Coronary artery (tissue), 2 donors: ENCODE measurements at regions not wholly inside any gene's neighbourhood (a gene's known extent, or its start where the extent isn't known, plus 50 kb on each side); places are given as distances from the start of the nearest gene placed in this dataset.

Experiments
- DNase-seq: peaks from one replicate; pipeline ENCODE4 v3.0.0-alpha.2; 2017; ENCODE audit warnings: low spot score
- H3K27ac ChIP-seq, 2 donors: fragments of 200-600 bp; sonication (generic); one replicate each; pipeline ENCODE4 v1.5.1; 2016 to 2019
- H3K4me3 ChIP-seq: fragments of 200-600 bp; sonication (generic); 2 replicates; pipeline ENCODE4 v1.5.1; 2016; ENCODE audit warnings: mild to moderate bottlenecking, moderate library complexity
- TF ChIP-seq, protein P1 (sequence below): fragments of 200-600 bp; sonication (generic); IDR thresholded peaks from one replicate; pipeline ENCODE4 v1.5.1; 2019; ENCODE audit warnings: antibody characterized with exemption

DNA sequence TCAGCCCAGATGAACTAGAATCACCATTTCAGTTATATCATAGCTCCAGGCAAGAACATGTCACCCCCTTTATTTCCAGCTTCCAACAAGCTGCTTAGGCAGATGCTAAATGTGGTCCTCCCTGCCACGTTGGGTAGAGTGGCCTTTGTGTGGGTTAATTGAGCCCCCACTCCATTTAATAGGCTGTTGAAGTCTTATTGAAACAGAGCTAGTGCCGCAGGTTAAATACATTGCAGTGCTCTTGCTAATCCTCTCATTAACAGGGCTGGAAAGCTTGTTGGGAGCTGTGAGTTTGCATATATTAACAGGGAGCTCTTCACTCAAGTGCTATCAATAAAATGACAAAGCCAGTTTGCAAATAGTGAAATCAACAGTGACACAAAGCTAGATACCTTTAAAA lies 248.4 kb upstream of the CMC1 start:
- no peak overlapping the region for H3K4me3 ChIP-seq
- TF ChIP-seq, protein P1, sequence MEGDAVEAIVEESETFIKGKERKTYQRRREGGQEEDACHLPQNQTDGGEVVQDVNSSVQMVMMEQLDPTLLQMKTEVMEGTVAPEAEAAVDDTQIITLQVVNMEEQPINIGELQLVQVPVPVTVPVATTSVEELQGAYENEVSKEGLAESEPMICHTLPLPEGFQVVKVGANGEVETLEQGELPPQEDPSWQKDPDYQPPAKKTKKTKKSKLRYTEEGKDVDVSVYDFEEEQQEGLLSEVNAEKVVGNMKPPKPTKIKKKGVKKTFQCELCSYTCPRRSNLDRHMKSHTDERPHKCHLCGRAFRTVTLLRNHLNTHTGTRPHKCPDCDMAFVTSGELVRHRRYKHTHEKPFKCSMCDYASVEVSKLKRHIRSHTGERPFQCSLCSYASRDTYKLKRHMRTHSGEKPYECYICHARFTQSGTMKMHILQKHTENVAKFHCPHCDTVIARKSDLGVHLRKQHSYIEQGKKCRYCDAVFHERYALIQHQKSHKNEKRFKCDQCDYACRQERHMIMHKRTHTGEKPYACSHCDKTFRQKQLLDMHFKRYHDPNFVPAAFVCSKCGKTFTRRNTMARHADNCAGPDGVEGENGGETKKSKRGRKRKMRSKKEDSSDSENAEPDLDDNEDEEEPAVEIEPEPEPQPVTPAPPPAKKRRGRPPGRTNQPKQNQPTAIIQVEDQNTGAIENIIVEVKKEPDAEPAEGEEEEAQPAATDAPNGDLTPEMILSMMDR: no peak
- no peak for DNase-seq

DNA sequence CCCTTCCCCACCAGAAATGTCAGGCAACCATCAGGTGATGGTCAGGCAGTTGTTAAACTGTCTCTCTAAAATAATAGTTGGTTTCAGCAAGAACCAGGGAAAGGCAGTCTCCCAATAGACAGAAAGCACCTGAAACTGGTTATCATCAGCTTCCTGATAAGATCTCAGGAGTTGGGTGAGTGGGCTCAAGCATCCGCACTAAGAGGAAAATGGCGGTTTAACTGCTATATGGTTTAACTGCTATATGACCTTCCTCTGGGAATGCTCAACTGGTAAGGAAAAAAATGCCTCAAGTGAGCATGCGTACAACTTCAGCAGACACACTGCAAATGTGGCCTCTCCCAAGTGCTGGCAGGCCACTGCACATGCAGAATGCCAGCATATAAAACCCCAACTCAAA lies 240.8 kb upstream of the CMC1 start:
- DNase-seq: no peak
- TF ChIP-seq, protein P1: no peak
- Histone ChIP-seq H3K4me3 (no peak overlapping the region), H3K27ac (no peak overlapping the region)

More for the DNA sequence above, 248.4 kb upstream of the CMC1 start:
- H3K27ac ChIP-seq: no peak overlapping the region

DNA sequence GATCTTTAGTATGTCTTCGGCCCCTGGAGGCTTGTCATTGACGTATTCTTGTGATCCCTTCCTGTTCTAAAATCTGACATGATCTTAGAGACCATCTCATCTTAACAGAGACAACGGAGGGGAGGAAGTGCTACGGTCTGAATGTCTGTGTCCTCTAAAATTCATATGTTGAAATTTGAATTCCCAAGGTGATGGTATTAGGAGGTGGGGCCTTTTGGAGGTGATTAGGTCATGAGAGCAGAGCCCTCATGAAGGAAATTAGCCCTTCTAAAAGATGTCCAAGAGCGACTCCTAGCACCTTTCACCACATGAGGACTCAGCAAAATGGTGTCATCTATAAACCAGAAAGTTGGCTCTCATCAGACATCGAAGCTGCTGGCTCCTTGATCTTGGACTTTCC lies 233.2 kb upstream of the CMC1 start:
- H3K27ac ChIP-seq: no peak overlapping the region
- DNase-seq: no peak

DNA sequence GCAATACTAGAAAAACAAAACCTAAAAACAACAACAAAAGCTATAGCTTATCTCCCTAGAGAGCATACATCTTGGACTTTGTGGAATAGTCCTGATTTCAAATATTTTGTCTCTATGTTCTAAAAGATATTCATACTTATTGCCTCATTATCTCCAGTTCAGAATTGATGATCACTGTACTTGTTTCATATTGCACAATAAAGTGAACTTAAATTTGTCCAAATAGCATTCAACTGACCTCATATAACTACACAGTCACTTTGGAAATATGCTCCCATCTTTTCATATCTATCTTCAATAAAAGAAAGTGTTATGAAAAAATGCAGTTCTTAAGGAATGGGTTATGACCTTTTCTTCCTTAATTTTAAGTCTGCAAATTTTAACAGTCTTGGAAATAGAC lies 228.6 kb upstream of the CMC1 start:
- TF ChIP-seq, protein P1: no peak
- no peak overlapping the region for H3K4me3 ChIP-seq
- no peak for DNase-seq
- H3K27ac ChIP-seq: no peak overlapping the region

More for the DNA sequence above, 233.2 kb upstream of the CMC1 start:
- no peak overlapping the region for H3K4me3 ChIP-seq
- TF ChIP-seq, protein P1: no peak

DNA sequence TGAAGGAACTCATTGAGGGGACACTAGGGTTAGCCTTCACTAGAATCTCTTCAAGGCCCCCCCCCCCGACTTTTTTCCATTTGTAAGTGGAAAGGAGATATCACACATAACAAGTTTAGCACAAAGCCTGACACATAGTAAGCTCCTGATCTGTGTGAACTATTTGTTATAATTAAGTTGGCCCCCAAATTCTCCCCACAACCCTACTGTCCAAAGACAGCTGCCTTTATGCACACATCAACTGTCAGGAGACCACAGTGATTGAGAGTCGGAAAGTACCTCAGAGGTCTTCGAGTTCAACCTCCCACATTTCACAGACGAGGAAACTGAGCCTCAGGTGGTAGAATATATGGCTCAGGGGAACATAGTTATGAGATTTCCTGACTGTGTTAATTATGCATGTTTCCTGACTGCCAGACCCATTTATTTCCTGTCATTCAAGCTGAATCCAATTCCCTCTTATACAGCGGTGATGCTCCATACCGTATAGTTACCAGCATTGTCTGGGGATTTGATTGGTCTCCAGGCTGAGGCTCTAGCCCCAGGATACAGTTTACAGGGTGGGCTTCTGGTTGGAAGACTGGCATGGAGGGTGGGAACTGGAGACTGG lies 227.4 kb upstream of the CMC1 start:
- no peak for DNase-seq
- Histone ChIP-seq H3K4me3 (no peak overlapping the region), H3K27ac (no peak overlapping the region)
- TF ChIP-seq, protein P1: no peak

DNA sequence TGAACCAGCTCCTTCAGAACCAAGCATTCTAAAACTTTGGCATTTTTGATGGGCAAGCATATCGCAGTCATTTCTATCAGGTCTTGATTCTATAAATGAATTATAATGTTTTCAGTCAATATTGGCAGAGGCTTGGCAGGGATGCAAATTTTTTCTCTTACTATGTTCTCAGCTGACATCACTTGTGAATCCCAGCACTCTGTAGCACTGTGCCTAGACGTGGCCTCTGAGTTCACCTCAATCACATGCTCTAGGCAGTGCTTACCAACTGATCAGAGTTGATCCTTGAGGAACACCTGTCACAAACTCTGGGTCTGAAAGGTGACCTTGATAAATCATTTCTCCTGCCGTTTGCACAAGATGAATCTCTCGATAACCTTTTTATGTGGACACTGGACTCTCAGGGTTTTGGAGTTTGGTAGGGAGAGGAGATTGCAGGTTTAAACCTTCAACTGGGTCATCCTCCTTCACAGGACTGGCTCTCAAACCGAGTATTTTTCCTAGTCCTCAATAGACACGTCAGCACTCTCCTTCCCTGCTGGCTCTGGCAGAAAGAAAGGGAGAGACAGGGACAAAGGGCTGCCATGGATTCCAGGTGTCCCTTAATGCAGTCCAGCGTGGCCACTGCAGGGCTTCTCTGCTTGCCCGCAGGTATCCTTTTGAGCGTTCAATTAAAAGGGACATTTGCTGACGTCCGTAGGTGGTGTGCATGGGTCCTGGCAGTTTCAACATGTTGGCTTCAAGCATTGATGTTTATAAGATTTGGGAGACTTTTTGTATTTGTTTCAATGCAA lies 222.3 kb upstream of the CMC1 start:
- no peak overlapping the region for H3K27ac ChIP-seq
- H3K4me3 ChIP-seq: no peak overlapping the region
- TF ChIP-seq, protein P1: no peak
- DNase-seq: no peak

DNA sequence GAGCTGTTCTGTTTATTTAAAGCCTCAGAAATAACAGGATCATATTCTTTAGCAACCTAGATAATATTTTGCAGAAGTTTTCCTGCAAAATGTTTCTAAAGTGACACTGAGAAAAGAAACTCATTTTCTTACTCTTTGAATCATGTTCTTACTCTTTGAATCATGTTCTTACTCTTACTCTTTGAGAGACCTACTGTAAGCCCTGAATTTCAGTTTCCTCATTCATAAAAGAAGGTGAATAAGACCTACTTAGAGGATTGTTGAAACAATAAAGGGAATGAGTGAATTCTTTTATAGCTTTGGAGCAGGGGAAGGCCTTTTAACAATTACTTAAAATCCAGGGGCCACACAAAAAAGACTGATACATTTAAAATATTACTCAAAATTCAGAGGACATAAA lies 221.7 kb upstream of the CMC1 start:
- no peak overlapping the region for H3K27ac ChIP-seq
- H3K4me3 ChIP-seq: no peak overlapping the region
- TF ChIP-seq, protein P1: no peak
- no peak for DNase-seq
